ENCODE measurements at regions not wholly inside any gene's neighbourhood (a gene's known extent, or its start where the extent isn't known, plus 50 kb on each side); places are given as distances from the start of the nearest gene placed in this dataset.

- ChIA-PET CTCF (no interaction called here), POLR2A (no interaction called here)
- no peak for TF ChIP-seq PKNOX1 (IDR thresholded peaks at IDR 0.05)
- no peak for TF ChIP-seq NFRKB (IDR thresholded peaks at IDR 0.05)
- TF ChIP-seq ARNT (IDR thresholded peaks at IDR 0.05): no peak
- TF ChIP-seq FOXA1 (IDR thresholded peaks at IDR 0.05): no peak
- TF ChIP-seq SP1 (IDR thresholded peaks at IDR 0.05): no peak
- TF ChIP-seq BHLHE40 (IDR thresholded peaks at IDR 0.05; ENCODE audit: borderline replicate concordance): no peak
- no peak for TF ChIP-seq FOXK2 (IDR thresholded peaks at IDR 0.05)
- no peak for TF ChIP-seq CTBP1 (IDR thresholded peaks at IDR 0.05; ENCODE audit: borderline replicate concordance)
- no peak for TF ChIP-seq HDGF (IDR thresholded peaks at IDR 0.05; ENCODE audit: borderline replicate concordance)
- no peak for DNase-seq (ENCODE audit: extremely low spot score)
These were observed 242.3 kb upstream of the IRX2 start for GRCh38 chr5:2993771-2994170.

- TF ChIP-seq FOXM1 (IDR thresholded peaks at IDR 0.05; ENCODE audit: borderline replicate concordance) (no peak), BHLHE40 (IDR thresholded peaks at IDR 0.05; ENCODE audit: borderline replicate concordance) (no peak), HDGF (IDR thresholded peaks at IDR 0.05; ENCODE audit: borderline replicate concordance) (no peak), TARDBP (IDR thresholded peaks at IDR 0.05) (no peak), SUZ12 (IDR thresholded peaks at IDR 0.05) (no peak), NFRKB (IDR thresholded peaks at IDR 0.05) (no peak), LEF1 (IDR thresholded peaks at IDR 0.05; ENCODE audit: borderline replicate concordance) (no peak), CTBP1 (IDR thresholded peaks at IDR 0.05; ENCODE audit: borderline replicate concordance) (no peak), ARNT (IDR thresholded peaks at IDR 0.05) (no peak)
- CTCF ChIA-PET: no interaction called here
- POLR2A ChIA-PET: no interaction called here
- no peak for DNase-seq (ENCODE audit: extremely low spot score)
These were observed 241.8 kb upstream of the IRX2 start for GRCh38 chr5:2993301-2993700.

GRCh38 chr5:2992806-2993205, 241.3 kb upstream of the IRX2 start:
- no peak for DNase-seq (ENCODE audit: extremely low spot score)
- TF ChIP-seq PKNOX1 (IDR thresholded peaks at IDR 0.05): no peak
- TF ChIP-seq FOXM1 (IDR thresholded peaks at IDR 0.05; ENCODE audit: borderline replicate concordance): no peak
- TF ChIP-seq SP1 (IDR thresholded peaks at IDR 0.05): no peak
- no peak for TF ChIP-seq TARDBP (IDR thresholded peaks at IDR 0.05)
- TF ChIP-seq BHLHE40 (IDR thresholded peaks at IDR 0.05; ENCODE audit: borderline replicate concordance): no peak
- TF ChIP-seq CTBP1 (IDR thresholded peaks at IDR 0.05; ENCODE audit: borderline replicate concordance): no peak
- no peak for TF ChIP-seq SUZ12 (IDR thresholded peaks at IDR 0.05)
- no peak for TF ChIP-seq HDGF (IDR thresholded peaks at IDR 0.05; ENCODE audit: borderline replicate concordance)
- no peak for TF ChIP-seq ARNT (IDR thresholded peaks at IDR 0.05)
- TF ChIP-seq LEF1 (IDR thresholded peaks at IDR 0.05; ENCODE audit: borderline replicate concordance): no peak
- POLR2A ChIA-PET: no interaction called here
- CTCF ChIA-PET: no interaction called here

GRCh38 chr5:2991884-2992283, 240.4 kb upstream of the IRX2 start:
- TF ChIP-seq SP1 (IDR thresholded peaks at IDR 0.05) (no peak), FOXK2 (IDR thresholded peaks at IDR 0.05) (no peak), PKNOX1 (IDR thresholded peaks at IDR 0.05) (no peak), ELF4 (IDR thresholded peaks at IDR 0.05) (no peak), HDGF (IDR thresholded peaks at IDR 0.05; ENCODE audit: borderline replicate concordance) (no peak), FOXM1 (IDR thresholded peaks at IDR 0.05; ENCODE audit: borderline replicate concordance) (no peak)
- POLR2A ChIA-PET: no interaction called here
- CTCF ChIA-PET: no interaction called here
- no peak for DNase-seq (ENCODE audit: extremely low spot score)

GRCh38 chr5:2989517-2989916, 238.0 kb upstream of the IRX2 start:
- ChIA-PET CTCF (no interaction called here), POLR2A (no interaction called here)
- no peak for DNase-seq (ENCODE audit: extremely low spot score)
- TF ChIP-seq ARNT (IDR thresholded peaks at IDR 0.05): no peak
- TF ChIP-seq ZNF384 (IDR thresholded peaks at IDR 0.05): no peak
- TF ChIP-seq NFRKB (IDR thresholded peaks at IDR 0.05): no peak
- no peak for TF ChIP-seq FOXA1 (IDR thresholded peaks at IDR 0.05)
- TF ChIP-seq HDGF (IDR thresholded peaks at IDR 0.05; ENCODE audit: borderline replicate concordance): no peak
- no peak for TF ChIP-seq L3MBTL2 (conservative IDR thresholded peaks at IDR 0.05)
- no peak for TF ChIP-seq SP1 (IDR thresholded peaks at IDR 0.05)

- POLR2A ChIA-PET: no interaction called here
- DNase-seq (ENCODE audit: extremely low spot score): no peak
These were observed 234.8 kb upstream of the IRX2 start for GRCh38 chr5:2986301-2986700.

GRCh38 chr5:2985718-2986117, 234.2 kb upstream of the IRX2 start:
- TF ChIP-seq TARDBP (IDR thresholded peaks at IDR 0.05): no peak
- TF ChIP-seq LEF1 (IDR thresholded peaks at IDR 0.05; ENCODE audit: borderline replicate concordance): no peak
- TF ChIP-seq ZNF384 (IDR thresholded peaks at IDR 0.05): no peak
- no peak for TF ChIP-seq BHLHE40 (IDR thresholded peaks at IDR 0.05; ENCODE audit: borderline replicate concordance)
- ChIA-PET POLR2A (no interaction called here), CTCF (no interaction called here)
- no peak for DNase-seq (ENCODE audit: extremely low spot score)

More at GRCh38 chr5:2986301-2986700, 234.8 kb upstream of the IRX2 start:
- CTCF ChIA-PET: no interaction called here
- TF ChIP-seq NFRKB (IDR thresholded peaks at IDR 0.05) (no peak), LEF1 (IDR thresholded peaks at IDR 0.05; ENCODE audit: borderline replicate concordance) (no peak), FOXK2 (IDR thresholded peaks at IDR 0.05) (no peak), ELF4 (IDR thresholded peaks at IDR 0.05) (no peak), TARDBP (IDR thresholded peaks at IDR 0.05) (no peak), HDGF (IDR thresholded peaks at IDR 0.05; ENCODE audit: borderline replicate concordance) (no peak)

Data from HEK293T (cell line).